H1 (cell line): ENCODE measurements at regions not wholly inside any gene's neighbourhood (a gene's known extent, or its start where the extent isn't known, plus 50 kb on each side); places are given as distances from the start of the nearest gene placed in this dataset.

ENCODE experiments used
- CEBPB ChIP-seq: IDR thresholded peaks from 2 replicates; pipeline ENCODE4 v1.6.1; 2012; ENCODE audit warnings: low read depth, low read length
- CHD2 ChIP-seq: IDR thresholded peaks from 2 replicates; pipeline ENCODE4 v1.6.1; 2012; ENCODE audit warnings: low read length, improper control_type of control experiment
- POLR2A ChIP-seq, 2 experiments: IDR thresholded peaks; 1 replicate in 1 of 2; 2 replicates in 1 of 2; pipeline ENCODE4 v1.6.1; 2011; ENCODE audit warnings: low read depth in 2 of 2, low read length in 2 of 2, mild to moderate bottlenecking in 2 of 2; ENCODE audit errors: control extremely low read depth in 1 of 2
- POLR2AphosphoS5 ChIP-seq: IDR thresholded peaks from 2 replicates; pipeline ENCODE4 v1.6.1; 2011; ENCODE audit warnings: low read depth, low read length
- SP2 ChIP-seq: IDR thresholded peaks from 2 replicates; pipeline ENCODE4 v1.6.1; 2012; ENCODE audit warnings: mild to moderate bottlenecking, low read length, inconsistent platforms
- TAF1 ChIP-seq: IDR thresholded peaks from 2 replicates; pipeline ENCODE4 v1.6.1; 2011; ENCODE audit warnings: mild to moderate bottlenecking, low read depth, low read length
- TF ChIP-seq, protein P1 (sequence below), 3 experiments: IDR thresholded peaks; 1 replicate in 2 of 3; 2 replicates in 1 of 3; pipeline versions ENCODE4 v1.5.1 to v1.6.1; 2011; ENCODE audit warnings: low read length in 3 of 3, mild to moderate bottlenecking in 3 of 3, inconsistent platforms in 2 of 3, low read depth in 1 of 3, moderate library complexity in 1 of 3; ENCODE audit not compliant: insufficient read depth in 1 of 3; ENCODE audit errors: control extremely low read depth in 1 of 3
- TF ChIP-seq, protein P2 (sequence below): IDR thresholded peaks from 2 replicates; pipeline ENCODE4 v1.6.1; 2012; ENCODE audit warnings: inconsistent platforms
- TF ChIP-seq, protein P3 (sequence below): IDR thresholded peaks from 2 replicates; pipeline ENCODE4 v1.6.1; 2011; ENCODE audit warnings: low read depth, mild to moderate bottlenecking, low read length; ENCODE audit not compliant: insufficient read depth

DNA sequence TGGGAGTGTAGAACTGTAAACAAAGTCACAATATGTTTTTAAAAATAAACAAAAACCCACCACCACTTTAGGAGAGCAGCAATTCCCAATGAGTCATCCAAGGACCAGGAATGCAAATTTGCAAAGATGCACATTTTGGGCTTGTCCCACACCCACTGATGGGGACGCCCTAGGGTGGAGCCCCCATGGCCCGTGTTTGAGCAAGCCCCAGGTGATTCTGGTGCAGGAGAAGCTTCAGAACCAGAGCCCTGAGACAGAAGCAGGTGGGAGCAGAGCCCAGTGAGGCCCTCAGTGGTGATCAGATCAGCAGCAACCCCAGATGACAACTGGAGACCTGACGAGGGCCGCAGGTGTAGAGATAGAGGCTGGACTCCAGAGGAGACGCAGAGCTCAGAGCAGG lies 55.1 kb upstream of the PFKP start:
- TF ChIP-seq POLR2A (IDR thresholded peaks at IDR 0.05; ENCODE audit: control extremely low read depth in 1 of 2, low read depth in 2 of 2, low read length in 2 of 2) (no peak), SP2 (no peak), POLR2AphosphoS5 (no peak), CEBPB (no peak), TAF1 (no peak), CHD2 (no peak)
- TF ChIP-seq, protein P1, sequence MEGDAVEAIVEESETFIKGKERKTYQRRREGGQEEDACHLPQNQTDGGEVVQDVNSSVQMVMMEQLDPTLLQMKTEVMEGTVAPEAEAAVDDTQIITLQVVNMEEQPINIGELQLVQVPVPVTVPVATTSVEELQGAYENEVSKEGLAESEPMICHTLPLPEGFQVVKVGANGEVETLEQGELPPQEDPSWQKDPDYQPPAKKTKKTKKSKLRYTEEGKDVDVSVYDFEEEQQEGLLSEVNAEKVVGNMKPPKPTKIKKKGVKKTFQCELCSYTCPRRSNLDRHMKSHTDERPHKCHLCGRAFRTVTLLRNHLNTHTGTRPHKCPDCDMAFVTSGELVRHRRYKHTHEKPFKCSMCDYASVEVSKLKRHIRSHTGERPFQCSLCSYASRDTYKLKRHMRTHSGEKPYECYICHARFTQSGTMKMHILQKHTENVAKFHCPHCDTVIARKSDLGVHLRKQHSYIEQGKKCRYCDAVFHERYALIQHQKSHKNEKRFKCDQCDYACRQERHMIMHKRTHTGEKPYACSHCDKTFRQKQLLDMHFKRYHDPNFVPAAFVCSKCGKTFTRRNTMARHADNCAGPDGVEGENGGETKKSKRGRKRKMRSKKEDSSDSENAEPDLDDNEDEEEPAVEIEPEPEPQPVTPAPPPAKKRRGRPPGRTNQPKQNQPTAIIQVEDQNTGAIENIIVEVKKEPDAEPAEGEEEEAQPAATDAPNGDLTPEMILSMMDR (IDR thresholded peaks at IDR 0.05; ENCODE audit: control extremely low read depth in 1 of 3, insufficient read depth in 1 of 3, low read depth in 1 of 3, low read length in 3 of 3), result no peak
- TF ChIP-seq, protein P2, sequence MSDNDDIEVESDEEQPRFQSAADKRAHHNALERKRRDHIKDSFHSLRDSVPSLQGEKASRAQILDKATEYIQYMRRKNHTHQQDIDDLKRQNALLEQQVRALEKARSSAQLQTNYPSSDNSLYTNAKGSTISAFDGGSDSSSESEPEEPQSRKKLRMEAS, result no peak
- TF ChIP-seq, protein P3, sequence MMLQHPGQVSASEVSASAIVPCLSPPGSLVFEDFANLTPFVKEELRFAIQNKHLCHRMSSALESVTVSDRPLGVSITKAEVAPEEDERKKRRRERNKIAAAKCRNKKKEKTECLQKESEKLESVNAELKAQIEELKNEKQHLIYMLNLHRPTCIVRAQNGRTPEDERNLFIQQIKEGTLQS, result no peak
